HG03575 (cell line): ENCODE measurements at regions not wholly inside any gene's neighbourhood (a gene's known extent, or its start where the extent isn't known, plus 50 kb on each side); places are given as distances from the start of the nearest gene placed in this dataset.
"Not testable (repeated sequence)": the region's sequence is repeated elsewhere in the genome, so short reads cannot be mapped to it uniquely, and the experiment has no call there.

Source experiments
- ATAC-seq: cut with Tn5 transposase; IDR thresholded peaks from one replicate; pipeline ENCODE4 v1.9.1; 2021; ENCODE audit not compliant: unreplicated experiment, insufficient number of reproducible peaks, low FRiP score; ENCODE audit errors: extremely low read depth

GRCh38 chr6:80586242-80586641 lies 479.8 kb downstream of the BCKDHB start:
- no peak for ATAC-seq

- ATAC-seq, result no peak
These were observed 473.0 kb downstream of the BCKDHB start for GRCh38 chr6:80579391-80580023.

GRCh38 chr6:80573320-80573719 lies 466.8 kb downstream of the BCKDHB start:
- ATAC-seq, result not testable (repeated sequence)

GRCh38 chr6:80566361-80566760 lies 459.9 kb downstream of the BCKDHB start:
- no peak for ATAC-seq

GRCh38 chr6:80553071-80553740 lies 446.7 kb downstream of the BCKDHB start:
- no peak for ATAC-seq

GRCh38 chr6:80550748-80551147 lies 444.3 kb downstream of the BCKDHB start:
- ATAC-seq, result no peak

GRCh38 chr6:80550281-80550680 lies 443.8 kb downstream of the BCKDHB start:
- no peak for ATAC-seq

- ATAC-seq, result no peak
These were observed 442.1 kb downstream of the BCKDHB start for GRCh38 chr6:80548532-80548931.

GRCh38 chr6:80547827-80548226 lies 441.4 kb downstream of the BCKDHB start:
- ATAC-seq, result no peak

GRCh38 chr6:80544976-80545722 lies 438.7 kb downstream of the BCKDHB start:
- no peak for ATAC-seq

GRCh38 chr6:80544555-80544954 lies 438.1 kb downstream of the BCKDHB start:
- no peak for ATAC-seq

GRCh38 chr6:80543598-80544222 lies 437.2 kb downstream of the BCKDHB start:
- ATAC-seq, result no peak

- ATAC-seq, result no peak
These were observed 436.7 kb downstream of the BCKDHB start for GRCh38 chr6:80543151-80543550.

GRCh38 chr6:80541886-80542285 lies 435.4 kb downstream of the BCKDHB start:
- no peak for ATAC-seq

- ATAC-seq, result no peak
These were observed 434.7 kb downstream of the BCKDHB start for GRCh38 chr6:80541181-80541580.

GRCh38 chr6:80540700-80541099 lies 434.2 kb downstream of the BCKDHB start:
- no peak for ATAC-seq

- ATAC-seq, result no peak
These were observed 430.9 kb downstream of the BCKDHB start for GRCh38 chr6:80537118-80537972.

GRCh38 chr6:80535914-80536565 lies 429.6 kb downstream of the BCKDHB start:
- ATAC-seq, result no peak
